Fibroblast of the aortic adventitia (primary cell): ENCODE measurements at regions not wholly inside any gene's neighbourhood (a gene's known extent, or its start where the extent isn't known, plus 50 kb on each side); places are given as distances from the start of the nearest gene placed in this dataset.

Experiments
- DNase-seq: peaks from one replicate; pipeline ENCODE4 v3.0.0-alpha.2; 2010; ENCODE audit warnings: low read depth
- H3K4me3 ChIP-seq: 2 replicates; pipeline ENCODE4 v1.5.1; 2011; ENCODE audit warnings: low read depth, mild to moderate bottlenecking, control low read depth, low read length, moderate library complexity
- CTCF ChIP-seq: IDR thresholded peaks from 2 replicates; pipeline ENCODE4 v1.5.1; 2011; ENCODE audit warnings: mild to moderate bottlenecking, low read length, control low read depth, inconsistent platforms; ENCODE audit not compliant: insufficient read depth

DNA sequence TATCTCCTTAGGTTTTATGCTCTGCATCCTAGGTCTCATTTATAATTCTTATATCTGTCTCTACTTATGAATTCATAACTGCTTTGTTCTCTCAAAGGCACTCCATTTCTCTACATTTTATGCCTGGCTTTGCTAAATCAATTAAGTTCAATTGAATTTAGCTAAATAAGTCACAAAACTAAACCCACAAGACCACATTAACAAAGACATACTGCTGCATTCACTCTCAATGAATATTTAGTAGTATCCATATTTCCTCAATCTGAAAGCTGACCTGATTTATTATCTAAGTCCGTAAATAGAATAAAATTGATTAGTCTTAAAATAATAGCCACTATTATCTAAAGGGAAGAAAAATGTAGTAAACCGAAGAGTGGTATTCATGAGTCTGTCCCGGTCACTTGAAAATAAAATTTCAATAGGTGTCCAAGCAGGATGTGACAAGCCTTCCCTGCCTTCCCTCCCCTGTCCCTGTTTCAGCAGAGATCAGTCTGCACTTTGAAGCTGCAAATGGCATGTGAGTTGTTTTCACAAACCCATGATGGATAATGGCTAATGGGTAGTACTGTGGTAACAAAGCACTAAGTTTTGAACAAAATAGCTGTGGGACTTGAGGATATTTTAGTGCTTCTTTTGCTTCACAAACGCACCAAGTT is 295.0 kb upstream of the NCAM2 start:
- H3K4me3 ChIP-seq, result no peak overlapping the region
- no peak for TF ChIP-seq CTCF
- DNase-seq, result no peak

- H3K4me3 ChIP-seq, result no peak overlapping the region
- peak; percentile 49 for DNase-seq
- TF ChIP-seq CTCF, result no peak
Observed at GRCh38 chr21:20720623-20721022, 277.6 kb upstream of the NCAM2 start.

- TF ChIP-seq CTCF, result no peak
- H3K4me3 ChIP-seq, result no peak overlapping the region
- no peak for DNase-seq
Observed at GRCh38 chr21:20721151-20721550, 277.1 kb upstream of the NCAM2 start.

- no peak for TF ChIP-seq CTCF
- no peak overlapping the region for H3K4me3 ChIP-seq
- no peak for DNase-seq
Observed at GRCh38 chr21:20728691-20729090, 269.5 kb upstream of the NCAM2 start.

DNA sequence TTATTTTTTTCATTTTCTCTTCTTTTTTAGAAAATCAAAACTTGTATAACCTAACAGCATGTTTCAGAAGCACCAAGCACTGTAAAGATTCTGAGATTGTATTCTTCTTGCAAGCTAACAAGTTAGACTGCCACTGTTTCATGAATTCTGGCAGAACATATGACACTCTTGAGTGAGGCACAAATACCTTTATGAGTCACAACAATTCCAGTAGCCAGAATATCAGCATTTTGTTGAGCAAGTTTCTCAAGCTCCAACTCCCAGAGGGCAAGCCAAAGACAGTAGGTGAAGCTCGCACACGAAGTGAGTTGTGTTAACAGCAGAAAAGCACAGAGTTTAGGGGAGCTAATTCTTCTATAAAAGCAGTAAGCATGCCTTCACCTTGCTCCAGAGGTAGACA is 268.8 kb upstream of the NCAM2 start:
- no peak for DNase-seq
- TF ChIP-seq CTCF, result no peak
- H3K4me3 ChIP-seq, result no peak overlapping the region

- DNase-seq, result no peak
- H3K4me3 ChIP-seq, result no peak overlapping the region
- TF ChIP-seq CTCF, result no peak
Observed at GRCh38 chr21:20730441-20730840, 267.8 kb upstream of the NCAM2 start.

GRCh38 chr21:20735257-20735656 is 263.0 kb upstream of the NCAM2 start:
- no peak for TF ChIP-seq CTCF
- H3K4me3 ChIP-seq, result no peak overlapping the region
- no peak for DNase-seq
